ENCODE measurements at regions not wholly inside any gene's neighbourhood (a gene's known extent, or its start where the extent isn't known, plus 50 kb on each side); places are given as distances from the start of the nearest gene placed in this dataset.

GRCh38 chr10:121661451-121661851, 63.2 kb upstream of the FGFR2 start:
- no peak for TF ChIP-seq EZH2 (IDR thresholded peaks at IDR 0.05; ENCODE audit: low read length)
- TF ChIP-seq CTCF (optimal IDR thresholded peaks at IDR 0.05 in 1 of 3, IDR thresholded peaks at IDR 0.05 in 1 of 3, conservative IDR thresholded peaks at IDR 0.05 in 1 of 3; ENCODE audit: extremely low read depth in 1 of 3, insufficient read depth in 2 of 3, low read length in 3 of 3): no peak

Measured in keratinocyte (primary cell).